H1 (cell line): ENCODE measurements at regions not wholly inside any gene's neighbourhood (a gene's known extent, or its start where the extent isn't known, plus 50 kb on each side); places are given as distances from the start of the nearest gene placed in this dataset.

ENCODE experiments used
- CHD7 ChIP-seq: fragments of 300-600 bp; sonication (generic); IDR thresholded peaks from 2 replicates; pipeline ENCODE4 v1.7.1; 2012; ENCODE audit warnings: low read length, moderate library complexity, mild to moderate bottlenecking, inconsistent platforms; ENCODE audit not compliant: insufficient replicate concordance

DNA sequence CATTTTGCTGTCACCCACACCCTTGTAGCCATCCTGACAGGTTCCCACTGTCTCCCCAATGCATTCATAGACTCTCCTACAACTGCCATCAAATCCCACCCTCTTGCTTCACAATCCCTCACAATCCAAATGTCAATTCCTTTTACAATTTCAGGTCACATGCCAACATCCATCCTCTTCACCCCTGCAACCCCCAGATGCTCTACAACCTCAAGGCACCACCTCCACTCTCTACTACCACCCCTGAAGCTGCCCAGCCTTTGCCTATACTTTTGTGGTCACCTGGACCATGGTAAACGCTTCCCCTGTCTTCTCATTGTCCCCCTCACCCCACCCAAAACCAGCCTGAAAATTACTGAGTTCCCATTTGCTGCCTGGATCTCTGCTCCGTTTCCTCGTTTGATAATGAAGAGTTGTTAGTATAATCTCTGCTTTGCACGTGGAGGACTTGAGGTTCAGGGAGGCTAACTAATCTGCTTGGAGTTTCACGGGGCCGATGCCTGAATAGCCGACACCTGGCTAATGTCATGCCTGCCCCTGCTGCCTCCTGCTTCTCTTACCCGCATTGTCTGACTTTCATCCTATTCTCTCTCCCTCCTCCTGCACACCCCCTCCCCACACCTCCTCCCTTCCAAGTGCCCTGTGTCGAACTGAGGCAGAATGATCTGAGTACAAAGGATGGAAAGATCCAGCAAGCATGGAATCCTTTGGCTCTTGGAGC is 82.4 kb upstream of the TOX2 start (continued):
- no peak for TF ChIP-seq CHD7
